Non-pigmented ciliary epithelial cell (primary cell): ENCODE measurements at regions not wholly inside any gene's neighbourhood (a gene's known extent, or its start where the extent isn't known, plus 50 kb on each side); places are given as distances from the start of the nearest gene placed in this dataset.

Experiments used
- DNase-seq: peaks from one replicate; pipeline ENCODE4 v3.0.0-alpha.2; 2010; ENCODE audit warnings: low read depth

GRCh38 chr2:509888-510287, 167.3 kb downstream of the TMEM18 start:
- DNase-seq, result no peak

- no peak for DNase-seq
Observed at GRCh38 chr2:508121-508520, 169.1 kb downstream of the TMEM18 start.

- DNase-seq, result no peak
Observed at GRCh38 chr2:506866-507265, 170.3 kb downstream of the TMEM18 start.

- DNase-seq, result no peak
Observed at GRCh38 chr2:506451-506850, 170.8 kb downstream of the TMEM18 start.

- DNase-seq, result no peak
Observed at GRCh38 chr2:505941-506340, 171.3 kb downstream of the TMEM18 start.

- no peak for DNase-seq
Observed at GRCh38 chr2:503288-503999, 173.8 kb downstream of the TMEM18 start.

- DNase-seq, result no peak
Observed at GRCh38 chr2:502831-503230, 174.4 kb downstream of the TMEM18 start.

GRCh38 chr2:501667-502066, 175.5 kb downstream of the TMEM18 start:
- DNase-seq, result no peak

GRCh38 chr2:501130-501529, 176.1 kb downstream of the TMEM18 start:
- no peak for DNase-seq

- DNase-seq, result no peak
Observed at GRCh38 chr2:499726-500125, 177.5 kb downstream of the TMEM18 start.

GRCh38 chr2:498493-499178, 178.6 kb downstream of the TMEM18 start:
- DNase-seq, result no peak

- no peak for DNase-seq
Observed at GRCh38 chr2:497770-498492, 179.3 kb downstream of the TMEM18 start.

GRCh38 chr2:496729-497128, 180.5 kb downstream of the TMEM18 start:
- no peak for DNase-seq

- DNase-seq, result no peak
Observed at GRCh38 chr2:495745-496275, 181.4 kb downstream of the TMEM18 start.

- no peak for DNase-seq
Observed at GRCh38 chr2:494853-495252, 182.4 kb downstream of the TMEM18 start.

- DNase-seq, result no peak
Observed at GRCh38 chr2:493228-493627, 184.0 kb downstream of the TMEM18 start.

- no peak for DNase-seq
Observed at GRCh38 chr2:492178-492577, 185.0 kb downstream of the TMEM18 start.

- no peak for DNase-seq
Observed at GRCh38 chr2:489838-490237, 187.4 kb downstream of the TMEM18 start.

- DNase-seq, result no peak
Observed at GRCh38 chr2:489084-489483, 188.1 kb downstream of the TMEM18 start.

- no peak for DNase-seq
Observed at GRCh38 chr2:487186-488079, 189.8 kb downstream of the TMEM18 start.

GRCh38 chr2:486371-486770, 190.8 kb downstream of the TMEM18 start:
- DNase-seq, result no peak

- DNase-seq, result no peak
Observed at GRCh38 chr2:481388-481787, 193.5 kb upstream of the ALKAL2 start.
